SK-N-MC (cell line): ENCODE measurements at regions not wholly inside any gene's neighbourhood (a gene's known extent, or its start where the extent isn't known, plus 50 kb on each side); places are given as distances from the start of the nearest gene placed in this dataset.

Experiments used
- DNase-seq: peaks from one replicate; pipeline ENCODE4 v3.0.0-alpha.2; 2011; ENCODE audit warnings: low read depth, low spot score
- H3K27ac ChIP-seq: fragments of 200-600 bp; sonication (generic); 2 replicates; pipeline ENCODE4 v1.5.1; 2016; ENCODE audit warnings: mixed run types
- H3K36me3 ChIP-seq: fragments of 200-600 bp; sonication (generic); 2 replicates; pipeline ENCODE4 v1.6.1; 2017; ENCODE audit warnings: antibody characterized with exemption, low read length, mixed read lengths; ENCODE audit not compliant: insufficient read depth
- H3K4me3 ChIP-seq: fragments of 200-600 bp; sonication (generic); 2 replicates; pipeline ENCODE4 v1.5.1; 2016
- H3K9ac ChIP-seq: fragments of 200-600 bp; sonication (generic); 2 replicates; pipeline ENCODE4 v1.8.0; 2017; ENCODE audit warnings: mixed run types, mixed read lengths; ENCODE audit not compliant: insufficient read length
- H3K9me3 ChIP-seq: fragments of 200-600 bp; sonication (generic); 2 replicates; pipeline ENCODE4 v1.6.1; 2017; ENCODE audit warnings: low read depth, mild to moderate bottlenecking, antibody characterized with exemption, low read length, moderate library complexity, mixed read lengths
- EZH2 ChIP-seq: fragments of 200-600 bp; sonication (generic); IDR thresholded peaks from one replicate; pipeline ENCODE4 v1.6.1; 2017; ENCODE audit warnings: antibody characterized with exemption
- FOXP2 ChIP-seq: optimal IDR thresholded peaks from 2 replicates; pipeline ENCODE3; 2011; ENCODE audit warnings: mild to moderate bottlenecking, moderate library complexity; ENCODE audit not compliant: insufficient read depth; ENCODE audit errors: extremely low read length, control extremely low read depth
- POLR2AphosphoS5 ChIP-seq: IDR thresholded peaks from 2 replicates; pipeline ENCODE4 v1.6.1; 2012; ENCODE audit warnings: mild to moderate bottlenecking, low read depth, low read length, borderline replicate concordance

DNA sequence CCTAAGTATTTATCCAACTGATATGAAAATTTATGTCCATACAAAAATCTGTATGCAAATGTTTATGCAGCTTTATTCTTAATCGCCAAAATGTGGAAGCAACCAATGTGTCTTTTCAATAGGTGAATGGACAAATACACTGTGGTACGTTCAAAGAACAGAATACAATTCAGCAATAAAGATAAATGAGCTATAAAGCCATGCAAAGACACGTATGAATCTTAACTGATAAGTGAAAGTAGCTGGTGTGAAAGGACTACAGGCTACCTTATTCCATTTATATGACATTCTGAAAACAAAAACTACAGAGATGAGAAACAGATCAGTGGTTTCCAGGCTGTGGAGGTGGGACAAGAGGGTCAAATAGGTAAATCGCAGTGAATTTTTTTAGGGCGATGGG is 419.6 kb upstream of the B3GALT2 start:
- no peak overlapping the region for H3K9ac ChIP-seq
- H3K9me3 ChIP-seq = no peaks in the 10 kb centered on the region
- H3K36me3 ChIP-seq = no peaks in the 10 kb centered on the region
- H3K27ac ChIP-seq = no peak overlapping the region
- H3K4me3 ChIP-seq = no peak overlapping the region
- TF ChIP-seq POLR2AphosphoS5 (no peak), EZH2 (no peak)
- DNase-seq = no peak

GRCh38 chr1:193602705-193603104 is 416.3 kb upstream of the B3GALT2 start:
- H3K36me3 ChIP-seq = no peaks in the 10 kb centered on the region
- H3K9ac ChIP-seq = no peak overlapping the region
- no peaks in the 10 kb centered on the region for H3K9me3 ChIP-seq
- H3K27ac ChIP-seq = no peak overlapping the region
- TF ChIP-seq FOXP2 (no peak), EZH2 (no peak), POLR2AphosphoS5 (no peak)
- H3K4me3 ChIP-seq = no peak overlapping the region
- no peak for DNase-seq

DNA sequence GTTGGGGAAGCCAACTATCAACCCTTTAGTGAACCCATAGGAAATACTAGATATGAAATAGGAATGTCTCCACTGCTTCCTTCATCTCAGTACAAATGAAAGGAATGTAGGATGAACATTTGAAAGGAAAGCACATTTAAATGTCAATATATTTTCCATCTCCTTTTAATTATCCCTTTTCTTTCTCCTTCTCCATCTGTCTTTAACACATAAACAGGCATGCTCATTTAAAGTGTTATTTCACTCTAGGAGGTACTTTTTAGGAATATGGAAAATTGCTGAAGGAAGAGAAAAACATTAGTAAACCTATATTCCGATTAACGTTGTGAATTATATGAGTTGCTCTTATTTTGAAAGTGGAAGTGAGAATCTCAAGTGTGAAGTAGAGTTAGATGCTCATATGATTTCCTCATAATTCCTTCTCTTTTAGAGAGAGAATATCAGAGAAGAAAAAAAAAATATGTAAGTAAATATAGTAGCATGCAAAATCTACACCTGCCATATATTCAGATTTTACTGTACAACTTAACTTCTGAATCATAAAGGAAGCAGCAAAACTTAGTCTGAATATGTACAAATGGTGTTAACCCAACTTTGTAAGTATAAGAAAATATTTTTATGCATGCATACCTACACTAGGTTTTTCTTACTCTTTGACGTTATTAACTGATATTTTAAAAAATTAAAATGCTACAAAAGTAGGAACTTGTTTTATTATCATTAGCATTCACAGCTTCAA is 406.9 kb upstream of the B3GALT2 start:
- H3K9ac ChIP-seq = no peak overlapping the region
- no peaks in the 10 kb centered on the region for H3K9me3 ChIP-seq

DNA sequence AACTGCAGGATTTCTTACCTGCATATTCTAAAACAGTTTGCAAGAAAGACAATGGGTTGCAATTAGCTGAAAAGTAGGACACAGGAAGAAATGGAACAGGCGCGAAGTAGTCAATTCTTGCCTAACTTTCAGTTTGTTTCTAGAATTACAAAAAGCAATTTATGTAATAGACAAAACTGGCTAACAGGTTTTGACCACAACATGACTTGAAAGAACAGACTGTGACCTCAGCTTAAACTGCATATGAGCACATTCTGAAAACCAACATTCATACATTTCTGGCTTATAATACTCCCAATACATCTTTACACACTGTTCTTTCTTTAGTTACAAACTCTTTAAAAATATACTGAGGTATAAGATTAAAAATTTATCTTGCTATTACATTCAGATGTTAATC is 405.9 kb upstream of the B3GALT2 start:
- no peaks in the 10 kb centered on the region for H3K36me3 ChIP-seq
- no peaks in the 10 kb centered on the region for H3K9me3 ChIP-seq
- H3K9ac ChIP-seq = no peak overlapping the region
- no peak for DNase-seq
- H3K27ac ChIP-seq = no peak overlapping the region
- no peak overlapping the region for H3K4me3 ChIP-seq
- TF ChIP-seq POLR2AphosphoS5 (no peak), EZH2 (no peak), FOXP2 (no peak)

More for the DNA sequence above, 406.9 kb upstream of the B3GALT2 start:
- Histone ChIP-seq H3K4me3 (no peak overlapping the region), H3K27ac (no peak overlapping the region), H3K36me3 (no peaks in the 10 kb centered on the region)
- TF ChIP-seq POLR2AphosphoS5 (no peak), EZH2 (no peak), FOXP2 (no peak)
- DNase-seq = no peak

GRCh38 chr1:193590102-193590501 is 403.7 kb upstream of the B3GALT2 start:
- DNase-seq = no peak
- TF ChIP-seq EZH2 (no peak), FOXP2 (no peak), POLR2AphosphoS5 (no peak)

DNA sequence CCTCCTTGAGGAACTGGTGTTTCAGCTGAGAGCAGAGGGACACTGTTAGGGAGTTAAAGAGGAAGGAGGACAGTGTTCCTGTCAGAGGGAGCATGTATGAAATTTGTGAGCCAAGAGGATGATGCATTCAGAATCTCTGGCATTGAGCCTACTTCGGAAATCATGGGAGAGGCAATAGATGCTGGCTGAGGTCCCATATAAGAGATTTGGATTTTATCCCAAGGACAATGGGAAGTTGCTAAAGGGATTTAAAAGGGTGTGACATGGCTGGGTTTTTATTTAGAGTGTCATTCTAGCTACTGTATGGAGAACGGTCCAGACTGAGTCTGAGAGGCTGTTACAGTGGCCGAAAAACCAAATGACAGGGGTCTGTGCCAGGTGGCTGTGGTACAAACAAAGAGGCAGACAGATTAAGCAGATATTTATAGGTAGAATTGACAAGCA is 403.2 kb upstream of the B3GALT2 start:
- H3K4me3 ChIP-seq = no peak overlapping the region
- TF ChIP-seq EZH2 (no peak), FOXP2 (no peak), POLR2AphosphoS5 (no peak)
- no peak overlapping the region for H3K9ac ChIP-seq
- no peaks in the 10 kb centered on the region for H3K9me3 ChIP-seq
- no peak overlapping the region for H3K27ac ChIP-seq
- no peak for DNase-seq
- no peaks in the 10 kb centered on the region for H3K36me3 ChIP-seq

More at GRCh38 chr1:193590102-193590501, 403.7 kb upstream of the B3GALT2 start:
- Histone ChIP-seq H3K4me3 (no peak overlapping the region), H3K9me3 (no peaks in the 10 kb centered on the region), H3K9ac (no peak overlapping the region), H3K36me3 (no peaks in the 10 kb centered on the region), H3K27ac (no peak overlapping the region)

DNA sequence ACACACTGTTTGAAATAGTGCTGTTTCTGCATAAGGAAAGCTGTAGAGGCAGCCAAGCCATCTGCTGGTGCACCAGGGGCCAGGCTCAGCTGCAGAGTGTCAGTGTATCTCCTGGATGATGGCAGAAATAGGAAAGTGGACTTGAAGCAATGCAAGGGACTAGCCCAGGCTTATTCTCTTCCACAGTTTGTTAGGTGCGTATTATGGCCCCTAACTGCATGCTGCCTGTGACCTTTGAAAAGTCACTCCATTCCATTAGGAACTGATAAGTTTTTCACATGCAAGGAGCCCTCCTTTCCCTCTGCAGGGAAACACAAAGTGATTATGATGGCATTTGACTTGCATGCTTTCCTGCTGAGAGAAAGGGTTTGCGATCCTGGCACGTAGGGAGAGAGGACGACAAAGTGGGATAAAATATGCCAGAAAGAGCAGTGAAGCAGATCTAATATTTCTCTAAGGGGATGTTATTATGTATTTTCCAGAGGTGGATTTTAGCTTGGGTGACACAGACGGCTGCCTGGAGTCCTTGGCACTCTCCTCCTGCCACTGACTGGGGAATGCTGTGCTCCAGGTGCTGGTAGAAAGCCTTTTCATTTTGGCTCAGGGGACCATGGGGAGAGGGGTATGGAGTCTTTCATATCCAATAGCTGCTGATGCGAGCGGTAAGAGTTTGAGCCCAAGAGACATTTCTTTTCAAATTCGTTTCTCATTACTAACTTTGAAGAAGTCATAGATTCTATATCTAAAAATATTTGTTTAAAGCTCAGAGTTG is 402.1 kb upstream of the B3GALT2 start:
- Histone ChIP-seq H3K9me3 (no peaks in the 10 kb centered on the region), H3K4me3 (peak overlapping the region; percentile 14; the same call in 1 of the 2 replicates), H3K27ac (no peak overlapping the region), H3K36me3 (no peaks in the 10 kb centered on the region), H3K9ac (no peak overlapping the region)
- DNase-seq = no peak
- TF ChIP-seq FOXP2 (no peak), POLR2AphosphoS5 (no peak), EZH2 (no peak)

- no peaks in the 10 kb centered on the region for H3K36me3 ChIP-seq
- H3K9me3 ChIP-seq = no peaks in the 10 kb centered on the region
- TF ChIP-seq EZH2 = no peak
- no peak for TF ChIP-seq POLR2AphosphoS5
- no peak for TF ChIP-seq FOXP2
- DNase-seq = peak; percentile 39
- H3K27ac ChIP-seq = peak overlapping the region; percentile 29
- H3K9ac ChIP-seq = no peak overlapping the region
- H3K4me3 ChIP-seq = peak overlapping the region; percentile 36
These were observed 398.4 kb upstream of the B3GALT2 start for GRCh38 chr1:193584731-193585239.
